ENCODE measurements at regions not wholly inside any gene's neighbourhood (a gene's known extent, or its start where the extent isn't known, plus 50 kb on each side); places are given as distances from the start of the nearest gene placed in this dataset.
"Not testable (repeated sequence)": the region's sequence is repeated elsewhere in the genome, so short reads cannot be mapped to it uniquely, and the experiment has no call there.

DNA sequence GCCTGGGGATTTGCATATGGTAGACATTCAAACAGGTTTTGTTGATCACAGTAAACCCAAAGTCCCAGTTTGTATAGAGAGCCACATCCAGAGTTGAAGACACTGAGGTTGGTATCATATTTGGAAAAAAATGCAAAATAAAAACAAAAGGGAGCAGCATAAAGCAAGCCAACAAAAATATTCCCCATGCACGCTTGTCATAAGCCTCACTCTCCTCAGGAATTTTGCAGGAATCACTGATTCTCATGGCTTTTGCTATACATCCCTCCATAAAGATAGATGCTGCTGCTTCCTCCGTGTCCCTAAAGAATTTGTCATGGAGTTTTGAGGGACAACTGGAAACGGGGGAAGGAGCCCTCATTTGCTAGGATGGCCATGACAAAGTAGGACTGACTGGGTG is 108.8 kb upstream of the TCF4 start:
- no peaks in the 10 kb centered on the region for H3K27me3 ChIP-seq (ENCODE audit: control insufficient read depth in 3 of 3, insufficient read depth in 3 of 3, low read length in 3 of 3)
- H3K4me1 ChIP-seq (ENCODE audit: control insufficient read depth in 3 of 3, insufficient read depth in 3 of 3, low read length in 3 of 3), result no peaks in the 10 kb centered on the region
- H3K9ac ChIP-seq (ENCODE audit: low read depth in 1 of 3, low read length in 3 of 3), result no peak overlapping the region
- H3K36me3 ChIP-seq (ENCODE audit: control insufficient read depth in 3 of 3, insufficient read depth in 3 of 3, low read length in 3 of 3), result no peaks in the 10 kb centered on the region
- no peaks in the 10 kb centered on the region for H3K9me3 ChIP-seq (ENCODE audit: control insufficient read depth in 3 of 3, low read length in 3 of 3)
- no peak overlapping the region for H3K4me3 ChIP-seq (ENCODE audit: low read length in 3 of 3)
- H3K27ac ChIP-seq (ENCODE audit: low read depth, low read length), result no peak overlapping the region

- Histone ChIP-seq H3K27ac (ENCODE audit: low read depth, low read length) (no peak overlapping the region), H3K9me3 (ENCODE audit: control insufficient read depth in 3 of 3, low read length in 3 of 3) (no peaks in the 10 kb centered on the region), H3K4me3 (ENCODE audit: low read length in 3 of 3) (no peak overlapping the region), H3K36me3 (ENCODE audit: control insufficient read depth in 3 of 3, insufficient read depth in 3 of 3, low read length in 3 of 3) (no peaks in the 10 kb centered on the region), H3K4me1 (ENCODE audit: control insufficient read depth in 3 of 3, insufficient read depth in 3 of 3, low read length in 3 of 3) (no peaks in the 10 kb centered on the region), H3K27me3 (ENCODE audit: control insufficient read depth in 3 of 3, insufficient read depth in 3 of 3, low read length in 3 of 3) (no peaks in the 10 kb centered on the region), H3K9ac (ENCODE audit: low read depth in 1 of 3, low read length in 3 of 3) (no peak overlapping the region)
Measured at GRCh38 chr18:55695091-55695490, 107.1 kb upstream of the TCF4 start.

DNA sequence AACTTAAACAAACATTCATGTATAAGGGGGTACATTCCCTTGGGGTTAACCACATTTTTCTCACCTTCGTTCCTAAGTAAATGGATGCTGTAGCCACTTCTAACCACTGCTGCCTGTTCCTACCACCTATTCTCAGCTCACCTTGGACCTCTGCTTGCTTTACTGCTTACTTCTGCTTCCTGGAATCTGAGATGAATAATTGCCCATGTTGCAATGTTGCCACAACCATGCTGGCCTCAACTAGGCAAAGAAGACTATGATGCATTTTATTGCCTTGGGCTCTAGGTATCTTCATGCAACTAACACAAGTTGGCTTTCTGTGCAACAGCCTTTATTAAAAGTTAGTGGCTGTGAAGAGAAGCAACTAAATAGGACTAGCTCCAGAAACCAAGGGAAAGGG is 106.3 kb upstream of the TCF4 start:
- Histone ChIP-seq H3K9me3 (ENCODE audit: control insufficient read depth in 3 of 3, low read length in 3 of 3) (no peaks in the 10 kb centered on the region), H3K9ac (ENCODE audit: low read depth in 1 of 3, low read length in 3 of 3) (no peak overlapping the region), H3K4me3 (ENCODE audit: low read length in 3 of 3) (no peak overlapping the region), H3K27ac (ENCODE audit: low read depth, low read length) (no peak overlapping the region), H3K36me3 (ENCODE audit: control insufficient read depth in 3 of 3, insufficient read depth in 3 of 3, low read length in 3 of 3) (no peaks in the 10 kb centered on the region), H3K4me1 (ENCODE audit: control insufficient read depth in 3 of 3, insufficient read depth in 3 of 3, low read length in 3 of 3) (no peaks in the 10 kb centered on the region), H3K27me3 (ENCODE audit: control insufficient read depth in 3 of 3, insufficient read depth in 3 of 3, low read length in 3 of 3) (no peaks in the 10 kb centered on the region)

- no peak overlapping the region for H3K4me3 ChIP-seq (ENCODE audit: low read length in 3 of 3)
- no peaks in the 10 kb centered on the region for H3K36me3 ChIP-seq (ENCODE audit: control insufficient read depth in 3 of 3, insufficient read depth in 3 of 3, low read length in 3 of 3)
- H3K9me3 ChIP-seq (ENCODE audit: control insufficient read depth in 3 of 3, low read length in 3 of 3), result no peaks in the 10 kb centered on the region
- no peaks in the 10 kb centered on the region for H3K27me3 ChIP-seq (ENCODE audit: control insufficient read depth in 3 of 3, insufficient read depth in 3 of 3, low read length in 3 of 3)
- H3K27ac ChIP-seq (ENCODE audit: low read depth, low read length), result no peak overlapping the region
- no peaks in the 10 kb centered on the region for H3K4me1 ChIP-seq (ENCODE audit: control insufficient read depth in 3 of 3, insufficient read depth in 3 of 3, low read length in 3 of 3)
- H3K9ac ChIP-seq (ENCODE audit: low read depth in 1 of 3, low read length in 3 of 3), result no peak overlapping the region
Measured at GRCh38 chr18:55688030-55688429, 100.0 kb upstream of the TCF4 start.

DNA sequence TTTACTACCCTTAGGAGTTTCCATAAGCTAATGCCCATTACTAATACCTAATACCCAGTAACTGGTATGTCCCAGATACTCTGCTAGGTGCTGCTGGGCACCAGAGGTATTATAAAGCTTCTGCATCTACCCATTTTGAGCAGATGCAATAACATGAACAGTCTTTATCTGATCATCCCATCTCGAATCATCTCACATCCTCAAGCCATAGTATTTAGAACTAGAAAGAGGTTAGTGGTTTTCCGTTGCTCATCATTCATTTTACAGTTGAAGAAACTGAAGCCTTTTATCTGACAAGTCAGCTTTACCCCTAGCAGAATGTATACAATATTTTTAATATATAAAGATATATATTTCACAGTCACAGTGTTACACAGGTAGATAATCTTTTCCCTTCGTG is 99.1 kb upstream of the TCF4 start:
- Histone ChIP-seq H3K27me3 (ENCODE audit: control insufficient read depth in 3 of 3, insufficient read depth in 3 of 3, low read length in 3 of 3) (no peaks in the 10 kb centered on the region), H3K27ac (ENCODE audit: low read depth, low read length) (no peak overlapping the region), H3K9me3 (ENCODE audit: control insufficient read depth in 3 of 3, low read length in 3 of 3) (no peaks in the 10 kb centered on the region), H3K9ac (ENCODE audit: low read depth in 1 of 3, low read length in 3 of 3) (no peak overlapping the region), H3K4me3 (ENCODE audit: low read length in 3 of 3) (no peak overlapping the region), H3K36me3 (ENCODE audit: control insufficient read depth in 3 of 3, insufficient read depth in 3 of 3, low read length in 3 of 3) (no peaks in the 10 kb centered on the region), H3K4me1 (ENCODE audit: control insufficient read depth in 3 of 3, insufficient read depth in 3 of 3, low read length in 3 of 3) (no peaks in the 10 kb centered on the region)

DNA sequence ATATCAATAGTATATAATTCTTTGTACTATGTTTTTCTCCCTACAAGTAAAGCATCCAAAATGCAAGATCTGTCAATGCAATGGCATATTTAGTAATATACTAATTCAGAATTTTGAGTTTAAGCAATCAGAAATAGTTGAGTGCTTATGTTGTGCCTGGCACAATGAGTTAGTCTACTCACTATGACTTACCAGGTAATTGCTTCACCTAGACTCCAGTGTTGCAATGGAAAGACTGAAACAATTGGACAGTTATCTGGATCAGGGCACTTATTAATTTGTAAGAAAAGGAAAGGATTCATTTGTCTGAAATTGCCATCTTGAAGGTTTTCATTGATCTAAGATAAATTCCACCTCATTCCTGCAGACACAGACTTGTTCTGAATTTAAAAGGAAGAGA is 97.6 kb upstream of the TCF4 start:
- no peak overlapping the region for H3K4me3 ChIP-seq (ENCODE audit: low read length in 3 of 3)
- no peaks in the 10 kb centered on the region for H3K36me3 ChIP-seq (ENCODE audit: control insufficient read depth in 3 of 3, insufficient read depth in 3 of 3, low read length in 3 of 3)
- no peak overlapping the region for H3K27ac ChIP-seq (ENCODE audit: low read depth, low read length)
- H3K4me1 ChIP-seq (ENCODE audit: control insufficient read depth in 3 of 3, insufficient read depth in 3 of 3, low read length in 3 of 3), result no peaks in the 10 kb centered on the region
- no peak overlapping the region for H3K9ac ChIP-seq (ENCODE audit: low read depth in 1 of 3, low read length in 3 of 3)
- H3K9me3 ChIP-seq (ENCODE audit: control insufficient read depth in 3 of 3, low read length in 3 of 3), result no peaks in the 10 kb centered on the region
- H3K27me3 ChIP-seq (ENCODE audit: control insufficient read depth in 3 of 3, insufficient read depth in 3 of 3, low read length in 3 of 3), result no peaks in the 10 kb centered on the region

GRCh38 chr18:55672574-55673361 is 84.8 kb upstream of the TCF4 start:
- H3K4me3 ChIP-seq (ENCODE audit: low read length in 3 of 3), result no peak overlapping the region

GRCh38 chr18:55665506-55665905 is 77.5 kb upstream of the TCF4 start:
- H3K36me3 ChIP-seq (ENCODE audit: control insufficient read depth in 3 of 3, insufficient read depth in 3 of 3, low read length in 3 of 3), result no peaks in the 10 kb centered on the region
- no peak overlapping the region for H3K4me3 ChIP-seq (ENCODE audit: low read length in 3 of 3)
- no peaks in the 10 kb centered on the region for H3K27me3 ChIP-seq (ENCODE audit: control insufficient read depth in 3 of 3, insufficient read depth in 3 of 3, low read length in 3 of 3)
- H3K9ac ChIP-seq (ENCODE audit: low read depth in 1 of 3, low read length in 3 of 3), result no peak overlapping the region
- no peaks in the 10 kb centered on the region for H3K9me3 ChIP-seq (ENCODE audit: control insufficient read depth in 3 of 3, low read length in 3 of 3)
- H3K27ac ChIP-seq (ENCODE audit: low read depth, low read length), result no peak overlapping the region
- H3K4me1 ChIP-seq (ENCODE audit: control insufficient read depth in 3 of 3, insufficient read depth in 3 of 3, low read length in 3 of 3), result no peaks in the 10 kb centered on the region

More at GRCh38 chr18:55672574-55673361, 84.8 kb upstream of the TCF4 start:
- no peak overlapping the region for H3K27ac ChIP-seq (ENCODE audit: low read depth, low read length)
- no peaks in the 10 kb centered on the region for H3K36me3 ChIP-seq (ENCODE audit: control insufficient read depth in 3 of 3, insufficient read depth in 3 of 3, low read length in 3 of 3)
- no peaks in the 10 kb centered on the region for H3K9me3 ChIP-seq (ENCODE audit: control insufficient read depth in 3 of 3, low read length in 3 of 3)
- H3K27me3 ChIP-seq (ENCODE audit: control insufficient read depth in 3 of 3, insufficient read depth in 3 of 3, low read length in 3 of 3), result no peaks in the 10 kb centered on the region
- no peaks in the 10 kb centered on the region for H3K4me1 ChIP-seq (ENCODE audit: control insufficient read depth in 3 of 3, insufficient read depth in 3 of 3, low read length in 3 of 3)
- H3K9ac ChIP-seq (ENCODE audit: low read depth in 1 of 3, low read length in 3 of 3), result no peak overlapping the region

- not testable (repeated sequence) for H3K4me1 ChIP-seq (ENCODE audit: control insufficient read depth in 3 of 3, insufficient read depth in 3 of 3, low read length in 3 of 3); H3K27ac ChIP-seq (ENCODE audit: low read depth, low read length); H3K36me3 ChIP-seq (ENCODE audit: control insufficient read depth in 3 of 3, insufficient read depth in 3 of 3, low read length in 3 of 3); H3K4me3 ChIP-seq (ENCODE audit: low read length in 3 of 3); H3K27me3 ChIP-seq (ENCODE audit: control insufficient read depth in 3 of 3, insufficient read depth in 3 of 3, low read length in 3 of 3); H3K9me3 ChIP-seq (ENCODE audit: control insufficient read depth in 3 of 3, low read length in 3 of 3); H3K9ac ChIP-seq (ENCODE audit: low read depth in 1 of 3, low read length in 3 of 3)
Measured at GRCh38 chr18:55664758-55665400, 76.9 kb upstream of the TCF4 start.

- H3K4me3 ChIP-seq (ENCODE audit: low read length in 3 of 3), result no peak overlapping the region
- no peaks in the 10 kb centered on the region for H3K36me3 ChIP-seq (ENCODE audit: control insufficient read depth in 3 of 3, insufficient read depth in 3 of 3, low read length in 3 of 3)
- H3K9ac ChIP-seq (ENCODE audit: low read depth in 1 of 3, low read length in 3 of 3), result no peak overlapping the region
- no peaks in the 10 kb centered on the region for H3K9me3 ChIP-seq (ENCODE audit: control insufficient read depth in 3 of 3, low read length in 3 of 3)
- H3K27me3 ChIP-seq (ENCODE audit: control insufficient read depth in 3 of 3, insufficient read depth in 3 of 3, low read length in 3 of 3), result no peaks in the 10 kb centered on the region
- no peak overlapping the region for H3K27ac ChIP-seq (ENCODE audit: low read depth, low read length)
- no peaks in the 10 kb centered on the region for H3K4me1 ChIP-seq (ENCODE audit: control insufficient read depth in 3 of 3, insufficient read depth in 3 of 3, low read length in 3 of 3)
Measured at GRCh38 chr18:55663891-55664290, 75.9 kb upstream of the TCF4 start.
